PFSK-1 (cell line): ENCODE measurements at regions not wholly inside any gene's neighbourhood (a gene's known extent, or its start where the extent isn't known, plus 50 kb on each side); places are given as distances from the start of the nearest gene placed in this dataset.

ENCODE experiments used
- POLR2AphosphoS5 ChIP-seq: IDR thresholded peaks from 2 replicates; pipeline ENCODE4 v1.6.1; 2012; ENCODE audit warnings: low read depth, mild to moderate bottlenecking, control low read depth, low read length, moderate library complexity
- REST ChIP-seq, 2 experiments: IDR thresholded peaks; 2 replicates each; pipeline versions ENCODE4 v1.6.1 to v1.8.0; 2011 to 2012; ENCODE audit warnings: low read depth in 2 of 2, low read length in 2 of 2, control low read depth in 1 of 2, inconsistent platforms in 1 of 2, mild to moderate bottlenecking in 1 of 2, moderate library complexity in 1 of 2; ENCODE audit not compliant: insufficient read depth in 1 of 2
- TAF1 ChIP-seq: IDR thresholded peaks from 2 replicates; pipeline ENCODE4 v1.6.1; 2012; ENCODE audit warnings: low read length, control low read depth, borderline replicate concordance; ENCODE audit not compliant: insufficient read depth

- TF ChIP-seq REST (IDR thresholded peaks at IDR 0.05; ENCODE audit: insufficient read depth in 1 of 2, low read depth in 2 of 2, low read length in 2 of 2) (no peak), POLR2AphosphoS5 (no peak), TAF1 (no peak)
Measured at GRCh38 chrX:39171686-39172085, 370.4 kb downstream of the MID1IP1 start.
